ENCODE measurements at regions not wholly inside any gene's neighbourhood (a gene's known extent, or its start where the extent isn't known, plus 50 kb on each side); places are given as distances from the start of the nearest gene placed in this dataset.
A peak's percentile ranks its signal among the peaks of the same experiment; 100 is the strongest.
"Not testable (repeated sequence)": the region's sequence is repeated elsewhere in the genome, so short reads cannot be mapped to it uniquely, and the experiment has no call there.

DNA sequence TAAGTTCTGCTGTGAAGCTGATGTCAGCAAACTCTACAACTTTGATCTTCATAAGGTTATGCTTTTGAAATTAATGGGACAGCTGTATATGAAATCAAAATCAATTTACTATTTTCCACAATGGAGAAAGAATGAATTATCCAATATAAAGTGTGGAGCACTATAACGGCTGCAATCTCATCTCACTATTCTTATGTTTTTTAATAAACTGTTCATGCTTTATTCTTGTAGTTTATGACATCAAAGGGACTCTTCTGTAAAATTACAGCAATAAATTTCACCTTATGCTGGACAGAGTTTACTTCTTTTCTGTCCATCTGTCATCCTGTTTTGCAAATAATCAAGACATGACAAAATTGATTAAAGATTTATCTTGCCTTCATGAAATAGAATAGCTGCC, 192.5 kb downstream of the TECRL start:
- no peak for DNase-seq (ENCODE audit: low read depth)

DNA sequence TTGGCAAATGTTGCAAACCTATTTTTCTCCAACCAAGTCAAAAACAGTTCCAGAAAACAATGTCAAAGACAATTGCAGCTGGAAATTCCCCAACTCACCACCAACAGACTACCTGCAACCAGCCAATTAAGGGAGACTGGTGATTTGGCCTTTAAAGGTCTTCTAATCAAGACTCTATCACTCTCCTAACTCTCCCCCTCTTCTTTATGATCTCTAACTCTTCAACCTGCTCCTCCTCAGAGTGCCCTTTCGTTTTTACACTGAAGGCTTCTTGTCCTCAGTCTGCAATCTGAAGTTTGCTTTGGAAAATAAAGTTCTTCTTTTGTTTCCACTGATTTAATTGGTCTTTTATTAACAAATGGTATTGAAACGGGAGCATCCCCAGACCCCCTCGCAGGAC, 203.9 kb downstream of the TECRL start:
- no peak for DNase-seq (ENCODE audit: low read depth)

DNA sequence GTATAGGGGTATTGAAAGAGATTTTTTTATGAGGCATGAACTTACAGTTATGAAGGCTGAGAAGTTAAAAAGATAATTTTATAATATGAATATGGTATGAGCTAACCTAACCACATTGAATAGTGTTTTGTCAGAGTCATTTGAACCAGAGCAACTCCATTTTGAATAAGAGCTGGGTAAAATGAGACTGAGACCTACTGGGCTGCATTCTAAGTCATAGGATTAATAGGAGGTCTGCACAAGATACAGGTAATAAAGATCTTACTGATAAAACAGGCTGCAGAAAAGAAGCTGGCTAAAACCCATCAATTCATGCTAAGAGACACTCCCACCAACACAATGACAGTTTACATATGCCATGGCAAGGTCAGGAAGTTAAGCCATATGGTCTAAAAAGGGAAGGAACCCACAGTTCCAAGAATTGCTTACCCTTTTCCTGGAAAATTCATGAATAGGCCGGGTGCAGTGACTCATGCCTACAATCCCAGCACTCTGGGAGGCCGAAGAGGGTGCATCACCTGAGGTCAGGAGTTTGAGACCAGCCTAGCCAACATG, 209.2 kb downstream of the TECRL start:
- DNase-seq (ENCODE audit: low read depth): peak; percentile 64

DNA sequence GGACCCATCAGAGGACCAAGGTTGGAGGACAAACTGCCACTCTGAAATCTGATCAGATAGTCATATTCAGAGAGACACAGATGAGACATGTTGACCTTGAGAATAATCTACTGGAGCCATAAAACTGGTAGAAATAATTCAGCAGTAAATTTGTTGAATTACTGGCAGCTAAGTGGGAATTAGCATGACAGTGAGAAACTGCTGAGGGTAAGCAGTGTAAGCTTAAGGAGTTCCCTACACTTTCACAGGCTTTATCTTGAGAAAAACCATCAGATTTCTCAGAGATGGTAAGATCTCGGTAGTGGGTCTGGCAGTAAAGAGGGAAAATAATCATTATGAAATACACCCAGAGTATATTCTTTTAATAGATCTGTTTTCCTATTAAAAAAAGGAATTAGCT, 213.7 kb downstream of the TECRL start:
- DNase-seq (ENCODE audit: low read depth): no peak

DNA sequence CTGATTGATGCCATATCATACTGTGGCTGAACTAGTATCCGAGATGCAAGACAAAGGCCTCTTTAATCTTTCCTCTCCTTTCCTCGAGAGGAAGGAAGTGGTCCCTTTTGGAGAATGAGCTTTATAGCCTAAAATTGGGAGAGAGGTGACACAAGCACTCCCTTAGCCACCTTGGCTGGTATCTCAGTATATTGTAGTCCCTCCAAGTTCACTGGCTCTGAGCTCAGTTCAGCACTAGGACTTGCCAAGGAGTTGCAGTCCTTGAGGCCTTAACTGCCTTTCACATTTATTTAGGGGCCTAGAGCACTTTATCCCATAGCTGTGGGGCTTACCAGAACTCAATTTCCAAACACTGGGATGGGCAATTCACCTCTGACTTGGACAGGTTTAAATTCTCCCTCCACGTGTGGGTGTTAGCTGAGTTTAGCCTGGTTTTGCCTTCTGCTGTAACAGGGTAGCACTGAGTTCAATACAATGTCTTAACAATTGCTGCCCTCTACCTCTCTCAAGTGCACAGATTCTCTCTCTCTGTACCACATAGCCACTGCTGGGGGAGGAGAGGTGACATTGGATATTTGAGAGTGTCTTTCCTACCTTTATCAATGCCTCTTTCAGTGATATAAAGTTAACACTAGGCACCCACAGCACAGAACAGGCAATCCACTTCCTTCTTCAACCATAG, 216.4 kb downstream of the TECRL start:
- DNase-seq (ENCODE audit: low read depth): no peak

DNA sequence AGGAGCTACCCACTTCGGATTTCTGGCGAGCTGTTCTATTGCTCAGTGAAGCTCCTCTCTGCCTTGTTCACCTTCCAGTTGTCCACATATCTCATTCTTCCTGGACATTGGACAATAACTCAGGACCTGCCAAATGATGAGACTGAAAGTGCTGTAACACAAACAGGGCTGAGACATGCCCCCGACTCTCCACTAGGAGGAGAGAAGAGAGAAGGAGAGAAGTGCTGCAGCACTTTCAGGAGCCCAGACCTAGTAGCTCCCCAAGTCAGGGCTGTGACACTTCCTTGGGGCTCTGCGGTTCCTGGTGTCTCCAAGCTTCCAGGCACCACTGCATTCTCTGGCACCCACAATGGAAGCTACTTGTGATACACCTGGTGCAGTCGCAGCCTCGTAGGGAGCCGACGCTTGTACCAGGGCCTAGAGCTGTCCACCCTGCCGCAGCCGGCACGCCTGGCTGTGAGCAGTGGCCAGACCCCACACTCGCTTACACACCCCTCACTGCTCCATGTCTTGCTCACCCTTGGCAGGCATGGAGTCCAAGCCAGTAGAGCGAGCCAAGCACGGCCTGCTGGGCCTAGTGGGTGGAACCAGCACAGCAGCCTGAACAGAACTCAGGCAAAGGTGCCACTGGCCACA, 234.9 kb downstream of the TECRL start:
- DNase-seq (ENCODE audit: low read depth): no peak

DNA sequence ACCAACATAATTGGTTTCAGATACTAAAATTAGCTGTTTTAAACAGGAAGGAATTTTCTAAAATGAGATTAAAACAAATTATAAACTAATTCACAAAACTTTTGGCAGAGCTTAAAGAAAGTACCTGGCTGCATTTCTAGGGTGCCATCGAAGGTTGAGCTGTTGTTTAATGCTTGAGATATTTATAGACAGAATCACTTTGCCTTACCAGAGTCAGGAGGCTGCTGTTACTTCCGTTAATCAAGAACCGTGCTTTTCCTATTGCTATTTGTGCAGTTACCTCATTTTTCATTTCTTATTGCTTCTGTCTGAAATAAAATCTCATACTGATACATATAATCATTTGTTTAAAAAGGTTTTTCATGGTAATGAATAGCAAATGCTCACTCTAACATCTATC, 242.9 kb downstream of the TECRL start:
- no peak for DNase-seq (ENCODE audit: low read depth)

DNA sequence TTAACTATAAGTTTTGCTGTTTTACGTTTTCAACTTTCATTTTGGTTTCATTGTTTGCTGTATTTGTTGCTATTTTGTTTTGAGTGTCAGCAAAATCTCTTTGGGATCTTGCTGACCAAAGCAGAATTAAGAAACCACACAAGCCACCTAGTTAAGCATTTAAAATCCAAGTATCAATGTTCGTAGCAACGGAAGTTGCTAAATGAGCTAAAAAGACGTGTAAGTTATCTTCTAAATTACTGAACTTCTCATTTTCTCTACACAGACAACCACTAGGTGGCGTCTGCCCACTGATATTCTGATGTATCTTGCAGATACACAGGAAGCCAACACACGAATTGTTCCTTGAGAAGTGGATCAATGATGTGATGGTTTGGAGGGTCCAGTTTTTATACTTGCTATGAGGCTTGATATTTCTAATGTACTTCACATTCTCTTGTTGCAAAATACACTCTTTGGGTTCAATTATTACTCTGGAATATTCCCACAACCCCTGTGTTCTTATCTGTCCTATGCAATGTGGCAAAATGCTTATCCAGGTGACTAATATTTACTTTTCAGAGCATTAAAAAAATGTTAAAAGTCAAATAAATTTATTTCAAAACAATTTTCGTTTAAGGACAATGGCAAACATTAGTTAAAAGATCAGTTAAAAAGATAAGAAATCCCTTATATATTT, 250.5 kb downstream of the TECRL start:
- DNase-seq (ENCODE audit: low read depth): peak; percentile 63

DNA sequence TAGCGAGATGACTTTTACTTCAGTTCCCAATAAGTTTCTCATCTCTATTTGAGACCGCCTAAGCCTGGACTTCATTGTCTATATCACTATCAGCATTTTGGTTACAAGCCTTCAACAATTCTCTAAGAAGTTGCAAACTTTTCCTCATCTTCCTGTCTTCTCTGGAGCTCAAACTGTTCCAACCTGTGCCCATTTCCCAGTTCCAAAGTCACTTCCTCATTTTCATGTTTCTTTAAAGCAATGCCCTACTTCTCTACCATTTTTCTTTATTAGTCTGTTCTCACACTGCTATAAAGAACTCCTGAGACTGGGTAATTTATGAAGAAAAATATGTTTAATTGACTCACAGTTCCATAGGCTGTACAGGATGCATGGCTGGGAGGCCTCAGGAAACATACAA, 251.9 kb downstream of the TECRL start:
- no peak for DNase-seq (ENCODE audit: low read depth)

DNA sequence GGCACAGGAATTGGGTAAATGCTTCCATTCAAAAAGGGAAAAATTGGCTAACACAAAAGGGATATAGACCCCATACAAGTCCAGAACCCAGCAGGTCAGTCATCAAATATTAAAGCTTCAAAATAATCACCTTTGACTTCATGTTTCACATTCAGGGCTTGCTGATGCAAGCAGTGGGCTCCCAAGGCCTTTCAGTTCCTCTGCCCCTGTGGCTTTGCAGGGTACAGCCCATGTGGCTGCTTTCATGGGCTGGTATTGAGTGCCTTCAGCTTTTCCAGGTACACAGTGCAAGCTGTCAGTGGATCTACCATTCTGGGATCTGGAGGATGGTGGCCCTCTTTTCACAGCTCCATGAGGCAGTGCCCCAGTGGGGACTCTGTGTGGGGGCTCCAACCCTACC, 253.0 kb downstream of the TECRL start:
- no peak for DNase-seq (ENCODE audit: low read depth)

DNA sequence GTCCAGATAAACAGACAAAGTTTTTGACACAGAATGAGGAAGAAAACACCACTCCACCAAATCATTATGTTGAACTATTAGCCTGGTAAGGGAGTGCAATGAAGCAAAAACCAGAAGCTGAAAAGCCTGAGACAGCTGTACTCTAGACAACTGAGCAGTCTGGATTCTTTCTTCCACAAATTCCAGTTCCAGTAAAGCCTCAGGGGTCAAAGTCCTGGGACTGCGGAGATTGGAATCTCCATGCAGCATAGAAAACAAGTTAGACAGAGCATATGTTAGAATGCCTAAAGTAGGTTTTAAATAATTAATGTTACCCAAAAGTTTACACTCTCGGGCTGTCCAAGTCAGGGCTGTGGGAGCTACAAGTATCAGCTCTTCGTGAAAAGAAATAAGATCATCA, 263.2 kb downstream of the TECRL start:
- no peak for DNase-seq (ENCODE audit: low read depth)

DNA sequence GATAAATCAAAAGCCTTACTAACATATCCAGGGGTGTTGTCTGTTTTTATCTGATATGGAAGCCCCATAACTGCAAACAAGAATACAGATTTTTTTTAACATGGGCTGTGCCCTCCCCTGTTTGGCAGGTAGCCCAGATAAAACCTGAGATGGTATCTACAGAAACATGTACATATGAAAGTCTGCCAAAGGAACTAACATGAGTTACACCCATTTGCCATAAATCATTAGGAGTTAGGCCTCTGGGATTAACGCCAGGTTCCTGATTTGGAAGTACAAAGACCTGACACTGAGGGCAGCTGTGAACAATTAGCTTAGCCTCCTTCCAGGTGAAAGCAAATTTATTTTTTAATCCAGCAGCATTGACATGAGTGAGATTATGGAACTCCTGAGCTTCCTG, 264.3 kb downstream of the TECRL start:
- DNase-seq (ENCODE audit: low read depth): no peak

DNA sequence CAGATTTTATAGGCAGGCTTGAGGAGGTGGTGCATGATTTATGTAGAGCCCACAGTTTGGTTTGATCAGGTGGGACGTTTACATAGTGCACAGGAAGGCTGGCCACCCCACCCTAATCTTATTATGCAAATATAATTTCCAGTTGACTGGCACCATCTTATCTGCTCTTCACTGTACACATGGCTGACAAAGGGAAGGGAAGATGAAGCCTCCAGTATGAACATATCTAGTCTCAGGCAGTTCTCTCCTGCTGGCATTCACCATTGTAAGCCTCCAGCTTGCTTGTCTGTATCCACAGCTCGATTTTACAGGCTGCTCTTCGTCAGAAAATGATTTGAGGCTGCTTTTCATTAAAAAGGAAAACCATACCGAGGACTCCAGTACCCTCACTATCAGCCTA, 278.3 kb downstream of the TECRL start:
- no peak for DNase-seq (ENCODE audit: low read depth)

DNA sequence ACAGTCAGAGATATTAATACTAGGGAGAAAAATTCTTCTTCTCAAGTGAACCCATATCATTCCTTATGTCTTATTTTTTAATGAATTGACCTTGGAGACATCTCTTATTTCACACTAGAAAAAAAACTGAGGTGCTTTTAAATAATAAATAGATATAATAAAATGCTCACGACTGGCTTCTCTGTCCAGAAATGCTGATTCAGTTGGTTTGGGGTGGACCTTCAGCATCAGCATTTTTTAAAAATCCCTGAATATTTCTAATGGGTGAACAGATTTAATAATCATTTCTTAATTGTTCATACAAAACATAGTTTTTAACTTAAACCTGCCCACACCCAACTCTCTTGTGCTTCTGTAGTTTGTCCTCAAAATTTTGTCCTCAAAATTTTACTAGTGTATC, 283.9 kb downstream of the TECRL start:
- no peak for DNase-seq (ENCODE audit: low read depth)

DNA sequence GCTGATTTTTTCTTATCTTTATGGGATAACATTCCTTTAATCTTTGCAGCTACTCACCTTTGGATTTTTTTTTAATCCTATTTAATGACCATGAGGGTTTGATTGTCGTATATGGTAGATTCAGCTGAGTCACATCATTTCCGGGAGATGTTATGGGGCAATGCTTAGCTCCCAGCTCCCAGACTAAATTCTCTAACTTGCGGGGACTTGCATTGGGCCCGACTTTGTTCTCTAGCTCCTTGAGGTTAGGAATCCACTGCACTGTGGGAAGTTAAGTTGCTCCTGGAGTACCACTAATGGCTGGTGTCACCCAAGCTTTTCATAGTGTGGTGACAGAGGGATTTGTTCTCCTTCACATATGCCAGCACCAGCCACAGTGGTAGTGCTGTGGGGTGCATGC, 287.4 kb downstream of the TECRL start:
- no peak for DNase-seq (ENCODE audit: low read depth)

DNA sequence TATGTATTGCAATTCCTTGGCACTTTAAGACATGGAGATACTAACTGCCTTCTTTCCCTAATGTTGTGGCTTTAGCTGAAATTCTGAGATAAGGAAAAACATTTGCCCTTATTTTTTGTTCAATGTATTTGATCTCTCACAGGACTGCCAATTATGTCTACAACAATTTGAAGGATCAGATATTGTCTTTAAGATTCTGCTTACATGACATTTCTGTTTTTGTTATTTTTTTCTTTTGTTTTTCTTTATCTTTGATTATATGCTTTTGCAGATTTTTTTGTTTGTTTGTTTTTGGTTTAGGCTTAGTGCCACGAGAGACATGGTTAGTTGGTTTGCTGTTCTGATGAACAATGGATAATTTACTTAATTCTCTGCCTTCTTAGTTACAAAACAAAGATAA, 303.3 kb downstream of the TECRL start:
- no peak for DNase-seq (ENCODE audit: low read depth)

DNA sequence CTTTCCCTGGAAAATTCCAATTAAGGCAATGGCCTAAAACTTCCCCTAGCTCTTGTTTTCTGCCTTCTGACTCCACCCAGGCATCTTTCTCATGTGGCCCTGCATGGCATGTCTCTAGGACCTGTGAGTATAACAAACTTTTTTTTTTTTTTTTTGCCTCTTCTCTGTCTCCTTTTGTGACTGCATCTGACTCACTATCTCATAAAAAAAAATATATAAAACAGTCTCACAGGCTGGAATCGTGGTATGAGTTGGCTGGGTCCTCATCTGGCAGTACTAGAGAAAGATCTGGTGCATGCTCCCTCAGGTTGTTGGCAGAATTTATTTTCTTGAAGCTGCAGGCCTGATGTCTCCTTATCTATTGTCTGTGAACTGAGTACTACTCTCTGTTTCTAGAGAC, 313.9 kb downstream of the TECRL start:
- peak; percentile 65 for DNase-seq (ENCODE audit: low read depth)

DNA sequence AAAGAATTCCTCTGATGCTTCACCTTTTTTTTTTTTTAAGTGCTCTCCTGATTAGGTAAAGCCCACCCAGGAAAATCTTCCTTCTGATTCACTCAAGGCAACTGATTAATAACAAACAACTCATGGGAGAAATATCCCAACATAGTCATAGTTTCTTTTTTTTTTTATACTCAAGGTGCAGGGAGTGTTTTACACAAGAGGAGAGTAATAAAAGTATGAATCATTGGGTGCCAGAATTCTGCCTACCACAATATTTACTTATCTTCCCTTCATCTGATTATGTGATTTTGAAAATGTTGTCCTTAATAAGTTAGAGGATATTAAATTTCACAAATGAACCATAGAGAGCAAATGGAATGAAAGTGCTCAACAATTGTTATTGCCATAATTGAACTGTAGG, 329.9 kb downstream of the TECRL start:
- DNase-seq (ENCODE audit: low read depth): peak; percentile 51

DNA sequence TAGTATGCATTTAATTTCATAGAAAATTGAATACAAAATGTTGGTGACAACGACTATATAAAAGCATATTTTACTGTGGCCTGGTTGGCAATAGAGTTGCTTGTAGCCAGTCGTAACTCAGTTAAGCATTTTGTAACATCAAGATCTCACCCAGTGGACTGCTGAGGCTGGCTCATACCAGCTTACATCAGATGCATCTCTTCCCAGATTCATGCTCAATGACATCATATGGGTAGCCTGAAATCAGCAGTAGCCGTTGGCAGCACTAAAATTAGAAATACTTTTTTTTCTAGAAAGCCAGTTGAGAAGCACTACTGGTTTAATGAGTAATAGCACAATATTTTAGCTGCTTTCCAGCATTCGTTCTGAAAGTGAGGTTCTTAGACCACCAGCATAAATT, 341.2 kb downstream of the TECRL start:
- DNase-seq (ENCODE audit: low read depth): peak; percentile 14

DNA sequence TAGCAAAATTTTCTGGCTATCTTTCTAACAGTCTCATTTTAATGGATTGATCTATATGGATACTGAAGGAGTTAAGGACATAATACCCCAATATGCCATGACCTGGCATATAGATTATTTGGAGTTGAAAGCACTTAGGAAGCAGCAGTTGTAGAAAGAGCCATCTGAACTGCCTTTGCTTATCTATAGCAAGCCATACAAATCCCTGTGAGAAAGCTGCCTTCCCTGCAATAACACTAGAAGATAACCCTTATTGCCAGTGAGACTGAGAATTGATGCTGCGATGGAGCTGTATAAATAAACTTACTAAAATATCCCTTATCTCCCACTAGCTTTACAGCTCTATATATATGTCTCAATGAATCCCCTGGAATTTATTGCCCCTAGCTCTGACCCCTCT, 346.3 kb downstream of the TECRL start:
- DNase-seq (ENCODE audit: low read depth): no peak

DNA sequence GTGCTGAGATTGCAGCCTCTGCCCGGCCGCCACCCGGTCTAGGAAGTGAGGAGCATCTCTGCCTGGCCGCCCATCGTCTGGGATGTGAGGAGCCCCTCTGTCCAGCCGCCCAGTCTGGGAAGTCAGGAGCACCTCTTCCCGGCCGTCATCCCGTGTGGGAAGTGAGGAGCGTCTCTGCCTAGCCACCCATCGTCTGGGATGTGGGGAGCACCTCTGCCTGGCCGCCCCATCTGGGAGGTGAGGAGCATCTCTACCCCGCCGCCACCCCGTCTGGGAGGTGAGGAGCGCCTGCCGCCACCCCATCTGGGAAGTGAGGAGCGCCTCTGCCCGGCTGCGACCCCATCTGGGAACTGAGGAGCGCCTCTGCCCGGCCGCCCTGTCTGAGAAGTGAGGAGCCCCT, 372.2 kb downstream of the TECRL start:
- DNase-seq (ENCODE audit: low read depth): not testable (repeated sequence)

DNA sequence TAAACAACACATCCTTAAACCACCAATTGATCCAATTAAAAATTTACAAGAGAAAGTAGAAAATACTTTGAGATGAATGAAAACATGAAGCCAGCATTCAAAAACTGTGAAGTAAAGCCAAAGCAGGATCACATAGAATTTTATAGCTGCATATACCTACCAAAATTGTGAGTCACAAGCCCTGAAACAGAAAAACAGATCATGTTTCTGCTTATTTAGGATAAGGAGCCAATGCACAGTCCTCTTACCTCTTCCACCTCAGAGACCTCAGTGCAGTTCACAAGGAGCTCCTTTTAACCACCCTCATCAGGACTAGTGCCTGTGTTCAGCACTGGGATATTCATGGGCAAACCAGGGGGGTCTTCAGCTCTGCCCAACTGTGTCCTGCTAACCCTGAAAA, 386.7 kb downstream of the TECRL start:
- DNase-seq (ENCODE audit: low read depth): no peak

DNA sequence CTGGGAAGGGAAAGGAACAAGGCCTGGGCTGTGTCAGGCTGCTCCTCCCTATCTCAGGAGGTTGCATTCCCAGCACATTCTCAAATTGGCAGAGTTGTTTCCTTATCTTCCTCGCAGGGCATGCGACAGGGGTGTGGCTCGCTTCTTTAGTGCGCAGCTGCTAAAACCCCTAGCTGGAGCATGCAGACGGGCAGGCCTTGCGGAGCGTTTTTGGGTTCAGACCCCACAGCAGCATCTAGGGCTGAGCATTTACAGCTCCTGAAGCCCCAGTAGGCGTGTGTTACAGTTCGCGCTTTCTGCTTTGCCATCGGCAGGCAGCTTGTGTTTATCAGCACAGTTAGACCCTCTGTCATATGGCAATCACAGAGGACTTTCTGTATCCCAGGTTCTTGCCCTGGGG, 392.4 kb downstream of the TECRL start:
- DNase-seq (ENCODE audit: low read depth): no peak
